ENCODE measurements at regions not wholly inside any gene's neighbourhood (a gene's known extent, or its start where the extent isn't known, plus 50 kb on each side); places are given as distances from the start of the nearest gene placed in this dataset.

GRCh38 chr13:34698945-34699344 is 243.1 kb upstream of the NBEA start:
- TF ChIP-seq, protein P1, sequence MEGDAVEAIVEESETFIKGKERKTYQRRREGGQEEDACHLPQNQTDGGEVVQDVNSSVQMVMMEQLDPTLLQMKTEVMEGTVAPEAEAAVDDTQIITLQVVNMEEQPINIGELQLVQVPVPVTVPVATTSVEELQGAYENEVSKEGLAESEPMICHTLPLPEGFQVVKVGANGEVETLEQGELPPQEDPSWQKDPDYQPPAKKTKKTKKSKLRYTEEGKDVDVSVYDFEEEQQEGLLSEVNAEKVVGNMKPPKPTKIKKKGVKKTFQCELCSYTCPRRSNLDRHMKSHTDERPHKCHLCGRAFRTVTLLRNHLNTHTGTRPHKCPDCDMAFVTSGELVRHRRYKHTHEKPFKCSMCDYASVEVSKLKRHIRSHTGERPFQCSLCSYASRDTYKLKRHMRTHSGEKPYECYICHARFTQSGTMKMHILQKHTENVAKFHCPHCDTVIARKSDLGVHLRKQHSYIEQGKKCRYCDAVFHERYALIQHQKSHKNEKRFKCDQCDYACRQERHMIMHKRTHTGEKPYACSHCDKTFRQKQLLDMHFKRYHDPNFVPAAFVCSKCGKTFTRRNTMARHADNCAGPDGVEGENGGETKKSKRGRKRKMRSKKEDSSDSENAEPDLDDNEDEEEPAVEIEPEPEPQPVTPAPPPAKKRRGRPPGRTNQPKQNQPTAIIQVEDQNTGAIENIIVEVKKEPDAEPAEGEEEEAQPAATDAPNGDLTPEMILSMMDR (tag by site-specific recombination; IDR thresholded peaks at IDR 0.05), result no peak
- TF ChIP-seq, protein P2, sequence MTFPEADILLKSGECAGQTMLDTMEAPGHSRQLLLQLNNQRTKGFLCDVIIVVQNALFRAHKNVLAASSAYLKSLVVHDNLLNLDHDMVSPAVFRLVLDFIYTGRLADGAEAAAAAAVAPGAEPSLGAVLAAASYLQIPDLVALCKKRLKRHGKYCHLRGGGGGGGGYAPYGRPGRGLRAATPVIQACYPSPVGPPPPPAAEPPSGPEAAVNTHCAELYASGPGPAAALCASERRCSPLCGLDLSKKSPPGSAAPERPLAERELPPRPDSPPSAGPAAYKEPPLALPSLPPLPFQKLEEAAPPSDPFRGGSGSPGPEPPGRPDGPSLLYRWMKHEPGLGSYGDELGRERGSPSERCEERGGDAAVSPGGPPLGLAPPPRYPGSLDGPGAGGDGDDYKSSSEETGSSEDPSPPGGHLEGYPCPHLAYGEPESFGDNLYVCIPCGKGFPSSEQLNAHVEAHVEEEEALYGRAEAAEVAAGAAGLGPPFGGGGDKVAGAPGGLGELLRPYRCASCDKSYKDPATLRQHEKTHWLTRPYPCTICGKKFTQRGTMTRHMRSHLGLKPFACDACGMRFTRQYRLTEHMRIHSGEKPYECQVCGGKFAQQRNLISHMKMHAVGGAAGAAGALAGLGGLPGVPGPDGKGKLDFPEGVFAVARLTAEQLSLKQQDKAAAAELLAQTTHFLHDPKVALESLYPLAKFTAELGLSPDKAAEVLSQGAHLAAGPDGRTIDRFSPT (tag by site-specific recombination; IDR thresholded peaks at IDR 0.05), result no peak
- TF ChIP-seq ZBTB17 (tag by site-specific recombination; IDR thresholded peaks at IDR 0.05), result no peak
